GM19035 (cell line): ENCODE measurements at regions not wholly inside any gene's neighbourhood (a gene's known extent, or its start where the extent isn't known, plus 50 kb on each side); places are given as distances from the start of the nearest gene placed in this dataset.

Experiments
- ATAC-seq: cut with Tn5 transposase; IDR thresholded peaks from one replicate; pipeline ENCODE4 v1.9.1; 2021; ENCODE audit not compliant: unreplicated experiment

DNA sequence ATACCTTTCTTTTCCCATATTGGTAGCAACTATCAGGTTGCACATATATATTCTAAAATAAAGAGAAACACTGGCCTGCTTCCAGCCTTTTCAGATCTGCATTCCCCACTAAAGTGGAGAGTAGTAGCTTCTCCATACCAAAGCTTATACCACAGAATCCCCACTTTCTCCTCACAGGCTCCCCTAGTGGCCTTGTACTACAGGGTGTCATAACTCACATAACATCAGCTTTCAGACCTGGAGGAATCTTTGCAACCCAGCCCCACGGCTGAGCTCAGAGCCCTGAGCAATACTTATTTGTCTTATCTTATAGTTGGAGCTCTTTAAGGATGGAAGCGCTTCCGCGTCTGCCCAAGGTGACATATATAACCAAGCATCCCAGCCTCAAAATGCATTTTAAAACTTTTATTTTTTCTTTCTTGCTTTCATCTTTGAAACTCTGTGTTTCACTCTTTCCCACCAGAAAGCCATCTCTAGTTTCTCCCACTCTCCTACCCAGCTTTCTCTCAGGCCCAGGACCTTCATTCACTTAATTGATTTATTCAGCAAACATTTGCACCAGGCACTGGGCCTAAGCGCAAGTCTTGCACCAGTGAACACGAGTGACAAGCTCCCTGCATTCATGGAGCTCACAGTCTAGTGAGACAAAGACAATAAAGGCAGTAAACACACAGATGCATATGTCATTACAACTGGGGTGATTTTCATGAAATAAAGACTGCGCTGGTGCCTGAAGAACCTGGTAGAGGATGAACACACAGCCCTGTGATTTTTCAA, 254.7 kb downstream of the IPO8 start:
- ATAC-seq = no peak

GRCh38 chr12:30439201-30439600, 256.5 kb downstream of the IPO8 start:
- no peak for ATAC-seq

DNA sequence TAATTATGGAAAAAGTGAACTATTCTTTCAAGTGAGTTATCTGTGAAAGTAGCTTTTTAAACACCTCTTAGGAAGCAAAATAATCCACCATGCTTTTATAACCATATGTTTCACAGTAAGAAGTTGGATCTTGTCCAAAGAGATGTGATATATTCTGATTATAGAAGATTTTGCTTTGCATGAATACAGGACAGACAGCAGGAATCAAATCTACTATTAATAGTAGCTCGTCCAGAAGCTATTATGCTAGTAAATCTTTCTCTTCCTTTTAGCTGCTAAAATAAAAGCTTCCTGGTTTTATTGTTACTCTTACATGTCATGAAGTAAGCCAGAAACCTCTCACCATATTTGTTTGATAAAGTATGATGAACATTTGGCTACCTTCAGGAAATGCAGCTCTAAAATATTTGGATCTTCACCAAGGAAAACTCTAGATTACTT, 257.0 kb downstream of the IPO8 start:
- ATAC-seq = no peak

DNA sequence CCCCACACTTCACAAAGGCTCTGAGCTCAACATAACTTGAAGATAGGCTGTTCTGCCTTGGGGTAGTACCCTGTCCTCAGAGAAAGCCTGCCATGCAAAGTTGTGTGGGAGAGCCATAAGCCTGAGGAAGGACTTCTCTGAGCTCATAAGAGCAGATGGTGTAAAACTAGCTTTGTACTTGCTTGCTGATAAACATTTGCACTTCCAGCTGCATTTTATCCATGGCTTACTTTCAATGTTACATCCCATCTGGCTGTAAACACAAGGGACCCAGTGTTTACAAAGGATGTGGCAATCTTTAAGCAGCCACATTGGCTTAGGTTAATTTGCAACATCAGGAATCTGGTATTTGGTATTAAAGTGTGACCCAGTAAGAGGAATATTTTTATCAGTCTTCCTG, 258.1 kb downstream of the IPO8 start:
- no peak for ATAC-seq

GRCh38 chr12:30437044-30437443, 258.6 kb downstream of the IPO8 start:
- no peak for ATAC-seq

- ATAC-seq = no peak
These were observed 267.6 kb downstream of the IPO8 start for GRCh38 chr12:30428098-30428497.

GRCh38 chr12:30427555-30427954, 268.1 kb downstream of the IPO8 start:
- ATAC-seq = no peak

DNA sequence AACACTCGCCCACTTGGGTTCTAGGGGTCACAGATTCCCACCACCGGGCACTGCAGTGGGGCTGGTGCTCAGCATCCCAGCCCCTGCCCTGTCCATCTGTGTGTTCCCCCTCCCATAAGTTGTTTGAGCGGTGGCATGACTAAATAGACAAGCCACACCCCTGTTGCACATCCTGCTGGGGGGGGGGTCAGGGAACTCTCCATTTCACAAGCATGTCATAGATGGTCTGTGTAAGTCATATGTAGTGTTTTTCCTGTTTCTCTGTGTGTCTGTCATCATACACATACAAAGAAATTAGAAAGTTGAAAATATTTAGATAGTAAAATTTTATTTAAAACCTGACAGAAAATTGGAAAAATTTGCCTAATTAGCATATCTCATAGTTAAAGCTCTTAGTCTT, 270.2 kb downstream of the IPO8 start:
- ATAC-seq = no peak

- no peak for ATAC-seq
These were observed 272.3 kb downstream of the IPO8 start for GRCh38 chr12:30423330-30423729.

GRCh38 chr12:30422844-30423243, 272.8 kb downstream of the IPO8 start:
- no peak for ATAC-seq

DNA sequence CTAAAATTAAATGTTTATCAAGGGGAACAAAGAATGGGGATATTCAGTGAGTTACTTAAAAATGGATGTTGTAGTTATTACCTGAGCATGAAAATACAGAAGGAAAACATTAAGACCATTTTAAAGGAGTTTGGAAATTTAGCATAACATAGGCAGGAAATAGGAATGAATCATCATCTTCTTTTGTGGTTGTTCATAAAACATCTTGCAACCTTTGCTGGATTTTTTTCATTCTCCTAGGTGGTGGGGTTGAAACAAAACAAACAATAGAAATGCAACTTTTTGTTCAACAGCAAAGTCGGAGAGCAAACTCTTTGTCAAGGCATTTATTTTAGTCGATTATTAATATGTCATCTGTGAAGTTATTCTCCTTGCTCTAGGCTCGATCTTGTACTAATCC, 275.1 kb downstream of the IPO8 start:
- no peak for ATAC-seq

- no peak for ATAC-seq
These were observed 277.9 kb downstream of the IPO8 start for GRCh38 chr12:30417697-30418231.

GRCh38 chr12:30416631-30417030, 279.0 kb downstream of the IPO8 start:
- no peak for ATAC-seq

DNA sequence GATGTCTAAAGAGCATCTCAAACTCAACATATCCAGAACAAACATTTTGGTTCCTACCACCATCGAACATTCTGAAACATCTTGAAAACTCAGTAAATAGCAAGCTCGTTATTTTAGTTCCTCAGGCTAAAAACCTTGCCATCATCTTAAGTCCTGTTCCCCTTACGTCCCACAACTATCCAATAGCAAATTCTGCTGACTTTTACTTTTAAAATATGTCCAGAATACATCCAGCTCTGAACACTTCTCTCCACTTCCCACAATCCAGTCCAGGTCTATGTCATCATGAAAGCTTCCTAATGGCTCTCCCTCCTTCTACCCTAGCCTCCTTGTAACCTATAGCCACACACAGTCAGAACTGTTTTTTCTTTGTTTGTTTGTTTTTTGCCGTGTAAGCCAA, 279.9 kb downstream of the IPO8 start:
- ATAC-seq = no peak

DNA sequence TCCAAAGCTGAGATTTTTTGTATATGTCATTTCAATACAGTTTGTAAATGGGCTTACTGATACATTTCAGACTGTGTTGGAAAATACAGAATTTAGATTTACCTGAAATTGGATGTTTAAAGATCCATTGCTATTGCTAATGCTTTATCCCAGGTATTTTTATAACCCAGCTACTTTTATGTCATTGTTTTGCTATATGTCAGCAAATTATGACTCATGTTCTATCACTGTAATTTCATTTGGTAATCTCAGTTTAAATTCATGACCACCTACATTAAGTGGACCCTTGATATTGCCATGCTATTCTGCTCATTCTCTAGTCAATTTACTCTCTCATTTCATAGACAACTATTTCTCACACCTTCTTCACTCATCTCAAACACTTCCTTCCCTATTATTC, 281.2 kb downstream of the IPO8 start:
- no peak for ATAC-seq

GRCh38 chr12:30400349-30400748, 295.3 kb downstream of the IPO8 start:
- ATAC-seq = no peak

GRCh38 chr12:30399859-30400258, 295.8 kb downstream of the IPO8 start:
- ATAC-seq = no peak

DNA sequence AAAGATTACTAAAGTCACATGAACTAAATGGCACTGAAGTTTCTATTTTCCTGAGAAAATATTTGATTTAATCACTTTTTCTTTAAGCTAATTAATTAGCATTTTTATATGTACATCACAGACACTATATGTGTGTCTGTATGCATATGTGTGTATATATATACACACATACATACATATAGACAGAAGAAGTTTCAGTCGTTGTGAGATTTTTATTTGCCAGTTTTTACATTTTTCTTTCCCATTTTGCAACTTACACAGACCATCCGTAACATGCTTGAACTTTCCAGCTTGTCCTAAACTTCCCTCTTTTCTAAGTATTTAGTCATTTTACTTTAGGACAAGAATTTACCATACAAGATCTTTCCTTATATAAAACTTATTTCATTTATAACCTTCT, 299.1 kb downstream of the IPO8 start:
- ATAC-seq = no peak

- ATAC-seq = no peak
These were observed 300.5 kb downstream of the IPO8 start for GRCh38 chr12:30395190-30395589.

- no peak for ATAC-seq
These were observed 303.8 kb downstream of the IPO8 start for GRCh38 chr12:30391766-30392366.

DNA sequence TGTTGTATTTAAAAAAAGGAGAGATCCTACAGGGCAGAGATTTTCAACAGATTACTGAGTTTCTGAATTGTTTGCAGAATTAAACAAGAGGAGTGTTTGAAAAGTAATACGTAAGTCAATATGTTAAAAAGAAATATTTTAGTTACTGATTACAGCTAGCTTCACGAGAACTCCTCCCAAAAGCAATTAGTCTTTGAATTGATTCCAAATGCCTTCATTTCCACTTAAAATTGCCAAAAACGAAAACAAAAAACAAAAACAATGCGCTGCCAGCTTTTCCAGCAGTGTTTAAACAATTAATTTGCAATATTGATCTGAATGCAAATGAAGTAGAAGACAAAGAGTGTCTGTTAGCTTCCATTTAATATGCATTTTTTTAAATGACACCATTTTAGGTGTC, 310.0 kb downstream of the IPO8 start:
- ATAC-seq = no peak

GRCh38 chr12:30384976-30385375, 310.7 kb downstream of the IPO8 start:
- ATAC-seq = no peak

GRCh38 chr12:30378307-30378706, 317.4 kb downstream of the IPO8 start:
- no peak for ATAC-seq
